Neural cell (in vitro differentiated cells): ENCODE measurements at regions not wholly inside any gene's neighbourhood (a gene's known extent, or its start where the extent isn't known, plus 50 kb on each side); places are given as distances from the start of the nearest gene placed in this dataset.

Experiments used
- EP300 ChIP-seq: fragments of 450-650 bp; conservative IDR thresholded peaks from 2 replicates; pipeline ENCODE4 v1.6.1; 2014; ENCODE audit warnings: antibody characterized with exemption, mild to moderate bottlenecking, moderate library complexity; ENCODE audit not compliant: poor library complexity, severe bottlenecking
- EZH2 ChIP-seq: fragments of 200-600, 300-800 bp; shearing (Covaris generic), sonication (generic); IDR thresholded peaks from 2 replicates; pipeline ENCODE4 v1.6.1; 2014; ENCODE audit warnings: antibody characterized with exemption, low read length, borderline replicate concordance, mild to moderate bottlenecking; ENCODE audit not compliant: insufficient read depth, poor library complexity, severe bottlenecking
- POLR2AphosphoS5 ChIP-seq: IDR thresholded peaks from 2 replicates; pipeline ENCODE4 v1.6.1; 2012
- RAD21 ChIP-seq: fragments of 450-650 bp; conservative IDR thresholded peaks from 2 replicates; pipeline ENCODE4 v1.6.1; 2014; ENCODE audit warnings: antibody characterized with exemption, mild to moderate bottlenecking, moderate library complexity
- TAF1 ChIP-seq: IDR thresholded peaks from 2 replicates; pipeline ENCODE4 v1.6.1; 2012; ENCODE audit warnings: low read depth
- TF ChIP-seq, protein P1 (sequence below): fragments of 450-650 bp; IDR thresholded peaks from 2 replicates; pipeline ENCODE4 v1.5.1; 2014; ENCODE audit warnings: antibody characterized with exemption, mild to moderate bottlenecking, moderate library complexity; ENCODE audit not compliant: poor library complexity, severe bottlenecking

GRCh38 chr3:154011036-154011435 lies 110.2 kb upstream of the ARHGEF26 start:
- TF ChIP-seq, protein P1, sequence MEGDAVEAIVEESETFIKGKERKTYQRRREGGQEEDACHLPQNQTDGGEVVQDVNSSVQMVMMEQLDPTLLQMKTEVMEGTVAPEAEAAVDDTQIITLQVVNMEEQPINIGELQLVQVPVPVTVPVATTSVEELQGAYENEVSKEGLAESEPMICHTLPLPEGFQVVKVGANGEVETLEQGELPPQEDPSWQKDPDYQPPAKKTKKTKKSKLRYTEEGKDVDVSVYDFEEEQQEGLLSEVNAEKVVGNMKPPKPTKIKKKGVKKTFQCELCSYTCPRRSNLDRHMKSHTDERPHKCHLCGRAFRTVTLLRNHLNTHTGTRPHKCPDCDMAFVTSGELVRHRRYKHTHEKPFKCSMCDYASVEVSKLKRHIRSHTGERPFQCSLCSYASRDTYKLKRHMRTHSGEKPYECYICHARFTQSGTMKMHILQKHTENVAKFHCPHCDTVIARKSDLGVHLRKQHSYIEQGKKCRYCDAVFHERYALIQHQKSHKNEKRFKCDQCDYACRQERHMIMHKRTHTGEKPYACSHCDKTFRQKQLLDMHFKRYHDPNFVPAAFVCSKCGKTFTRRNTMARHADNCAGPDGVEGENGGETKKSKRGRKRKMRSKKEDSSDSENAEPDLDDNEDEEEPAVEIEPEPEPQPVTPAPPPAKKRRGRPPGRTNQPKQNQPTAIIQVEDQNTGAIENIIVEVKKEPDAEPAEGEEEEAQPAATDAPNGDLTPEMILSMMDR = no peak
- TF ChIP-seq EP300 (no peak), POLR2AphosphoS5 (no peak), EZH2 (no peak), RAD21 (no peak), TAF1 (no peak)
